ENCODE measurements at regions not wholly inside any gene's neighbourhood (a gene's known extent, or its start where the extent isn't known, plus 50 kb on each side); places are given as distances from the start of the nearest gene placed in this dataset.

GRCh38 chr12:65561798-65562382, 262.4 kb upstream of the HMGA2 start:
- ATAC-seq (replicated peaks; ENCODE audit: extremely low read depth, poor library complexity, severe bottlenecking) = no peak
- no peak overlapping the region for H3K4me3 Mint-ChIP-seq

GRCh38 chr12:65565601-65566560, 258.4 kb upstream of the HMGA2 start:
- no peaks in the 10 kb centered on the region for H3K9me3 Mint-ChIP-seq
- ATAC-seq (replicated peaks; ENCODE audit: extremely low read depth, poor library complexity, severe bottlenecking) (no peak), DNase-seq (ENCODE audit: low spot score in 2 of 2) (no peak)
- peaks cover 80% of the 10 kb centered on the region for H3K27me3 Mint-ChIP-seq
- no peaks in the 10 kb centered on the region for H3K36me3 Mint-ChIP-seq (ENCODE audit: insufficient read depth)
- H3K4me1 Mint-ChIP-seq = no peaks in the 10 kb centered on the region
- no peak overlapping the region for H3K27ac Mint-ChIP-seq (ENCODE audit: low read depth)
- no peak overlapping the region for H3K4me3 Mint-ChIP-seq

More at GRCh38 chr12:65561798-65562382, 262.4 kb upstream of the HMGA2 start:
- H3K36me3 Mint-ChIP-seq (ENCODE audit: insufficient read depth) = no peaks in the 10 kb centered on the region
- no peak for DNase-seq (ENCODE audit: low spot score in 2 of 2)
- H3K9me3 Mint-ChIP-seq = no peaks in the 10 kb centered on the region
- H3K27me3 Mint-ChIP-seq = peaks cover 54% of the 10 kb centered on the region
- peaks cover 3% of the 10 kb centered on the region for H3K4me1 Mint-ChIP-seq
- H3K27ac Mint-ChIP-seq (ENCODE audit: low read depth) = no peak overlapping the region

- Mint-ChIP-seq H3K27ac (ENCODE audit: low read depth) (no peak overlapping the region), H3K4me1 (no peaks in the 10 kb centered on the region), H3K9me3 (no peaks in the 10 kb centered on the region), H3K36me3 (ENCODE audit: insufficient read depth) (no peaks in the 10 kb centered on the region), H3K4me3 (no peak overlapping the region), H3K27me3 (peaks cover 81% of the 10 kb centered on the region)
- ATAC-seq (replicated peaks; ENCODE audit: extremely low read depth, poor library complexity, severe bottlenecking) (no peak), DNase-seq (ENCODE audit: low spot score in 2 of 2) (no peak)
Measured at GRCh38 chr12:65566751-65567150, 257.5 kb upstream of the HMGA2 start.

GRCh38 chr12:65567820-65568219, 256.5 kb upstream of the HMGA2 start:
- Mint-ChIP-seq H3K27ac (ENCODE audit: low read depth) (no peak overlapping the region), H3K4me3 (no peak overlapping the region), H3K9me3 (no peaks in the 10 kb centered on the region), H3K36me3 (ENCODE audit: insufficient read depth) (no peaks in the 10 kb centered on the region), H3K27me3 (peaks cover 83% of the 10 kb centered on the region), H3K4me1 (no peaks in the 10 kb centered on the region)
- DNase-seq (ENCODE audit: low spot score in 2 of 2) (no peak), ATAC-seq (replicated peaks; ENCODE audit: extremely low read depth, poor library complexity, severe bottlenecking) (no peak)

- no peaks in the 10 kb centered on the region for H3K4me1 Mint-ChIP-seq
- H3K27ac Mint-ChIP-seq (ENCODE audit: low read depth) = no peak overlapping the region
- no peaks in the 10 kb centered on the region for H3K36me3 Mint-ChIP-seq (ENCODE audit: insufficient read depth)
- DNase-seq (ENCODE audit: low spot score in 2 of 2) = no peak
- no peak for ATAC-seq (replicated peaks; ENCODE audit: extremely low read depth, poor library complexity, severe bottlenecking)
- no peak overlapping the region for H3K4me3 Mint-ChIP-seq
- H3K27me3 Mint-ChIP-seq = peaks cover 83% of the 10 kb centered on the region
- peaks cover 6% of the 10 kb centered on the region for H3K9me3 Mint-ChIP-seq
Measured at GRCh38 chr12:65568517-65568916, 255.8 kb upstream of the HMGA2 start.

GRCh38 chr12:65570451-65571130, 253.7 kb upstream of the HMGA2 start:
- Mint-ChIP-seq H3K27ac (ENCODE audit: low read depth) (no peak overlapping the region), H3K9me3 (peaks cover 15% of the 10 kb centered on the region), H3K36me3 (ENCODE audit: insufficient read depth) (no peaks in the 10 kb centered on the region), H3K27me3 (peaks cover 71% of the 10 kb centered on the region), H3K4me1 (no peaks in the 10 kb centered on the region), H3K4me3 (no peak overlapping the region)
- ATAC-seq (replicated peaks; ENCODE audit: extremely low read depth, poor library complexity, severe bottlenecking) (no peak), DNase-seq (ENCODE audit: low spot score in 2 of 2) (no peak)

GRCh38 chr12:65574867-65575266, 249.4 kb upstream of the HMGA2 start:
- ATAC-seq (replicated peaks; ENCODE audit: extremely low read depth, poor library complexity, severe bottlenecking) (no peak), DNase-seq (ENCODE audit: low spot score in 2 of 2) (no peak)

GRCh38 chr12:65584016-65584415, 240.3 kb upstream of the HMGA2 start:
- Mint-ChIP-seq H3K4me3 (no peak overlapping the region), H3K27me3 (no peaks in the 10 kb centered on the region), H3K27ac (ENCODE audit: low read depth) (no peak overlapping the region), H3K4me1 (no peaks in the 10 kb centered on the region), H3K36me3 (ENCODE audit: insufficient read depth) (no peaks in the 10 kb centered on the region), H3K9me3 (no peaks in the 10 kb centered on the region)
- DNase-seq (ENCODE audit: low spot score in 2 of 2) (no peak), ATAC-seq (replicated peaks; ENCODE audit: extremely low read depth, poor library complexity, severe bottlenecking) (no peak)

More at GRCh38 chr12:65574867-65575266, 249.4 kb upstream of the HMGA2 start:
- Mint-ChIP-seq H3K36me3 (ENCODE audit: insufficient read depth) (no peaks in the 10 kb centered on the region), H3K4me3 (no peak overlapping the region), H3K27ac (ENCODE audit: low read depth) (no peak overlapping the region), H3K9me3 (peaks cover 20% of the 10 kb centered on the region), H3K27me3 (peaks cover 38% of the 10 kb centered on the region), H3K4me1 (no peaks in the 10 kb centered on the region)

- no peak for ATAC-seq (replicated peaks; ENCODE audit: extremely low read depth, poor library complexity, severe bottlenecking)
- no peak overlapping the region for H3K4me3 Mint-ChIP-seq
- no peaks in the 10 kb centered on the region for H3K4me1 Mint-ChIP-seq
- no peak overlapping the region for H3K27ac Mint-ChIP-seq (ENCODE audit: low read depth)
- no peaks in the 10 kb centered on the region for H3K36me3 Mint-ChIP-seq (ENCODE audit: insufficient read depth)
- H3K9me3 Mint-ChIP-seq = no peaks in the 10 kb centered on the region
- no peaks in the 10 kb centered on the region for H3K27me3 Mint-ChIP-seq
- no peak for DNase-seq (ENCODE audit: low spot score in 2 of 2)
Measured at GRCh38 chr12:65585648-65586602, 238.4 kb upstream of the HMGA2 start.

GRCh38 chr12:65586796-65587195, 237.5 kb upstream of the HMGA2 start:
- Mint-ChIP-seq H3K4me1 (no peaks in the 10 kb centered on the region), H3K27ac (ENCODE audit: low read depth) (no peak overlapping the region), H3K9me3 (no peaks in the 10 kb centered on the region), H3K27me3 (no peaks in the 10 kb centered on the region), H3K4me3 (no peak overlapping the region), H3K36me3 (ENCODE audit: insufficient read depth) (no peaks in the 10 kb centered on the region)
- no peak for ATAC-seq (replicated peaks; ENCODE audit: extremely low read depth, poor library complexity, severe bottlenecking)
- no peak for DNase-seq (ENCODE audit: low spot score in 2 of 2)

- Mint-ChIP-seq H3K4me3 (no peak overlapping the region), H3K27ac (ENCODE audit: low read depth) (no peak overlapping the region), H3K27me3 (peaks cover 16% of the 10 kb centered on the region), H3K36me3 (ENCODE audit: insufficient read depth) (no peaks in the 10 kb centered on the region), H3K9me3 (no peaks in the 10 kb centered on the region), H3K4me1 (no peaks in the 10 kb centered on the region)
- DNase-seq (ENCODE audit: low spot score in 2 of 2) (no peak), ATAC-seq (replicated peaks; ENCODE audit: extremely low read depth, poor library complexity, severe bottlenecking) (no peak)
Measured at GRCh38 chr12:65590318-65590717, 234.0 kb upstream of the HMGA2 start.

GRCh38 chr12:65592416-65592815, 231.9 kb upstream of the HMGA2 start:
- no peaks in the 10 kb centered on the region for H3K9me3 Mint-ChIP-seq
- DNase-seq (ENCODE audit: low spot score in 2 of 2) = no peak
- H3K27me3 Mint-ChIP-seq = peaks cover 19% of the 10 kb centered on the region
- no peak for ATAC-seq (replicated peaks; ENCODE audit: extremely low read depth, poor library complexity, severe bottlenecking)
- no peaks in the 10 kb centered on the region for H3K36me3 Mint-ChIP-seq (ENCODE audit: insufficient read depth)
- no peak overlapping the region for H3K27ac Mint-ChIP-seq (ENCODE audit: low read depth)
- H3K4me3 Mint-ChIP-seq = no peak overlapping the region
- no peaks in the 10 kb centered on the region for H3K4me1 Mint-ChIP-seq

Data from central memory CD8-positive, alpha-beta T cell (primary cell).